B cell (primary cell): ENCODE measurements at regions not wholly inside any gene's neighbourhood (a gene's known extent, or its start where the extent isn't known, plus 50 kb on each side); places are given as distances from the start of the nearest gene placed in this dataset.

Source experiments
- ATAC-seq: fragments of 200-7000 bp; cut with Tn5 transposase; one replicate; pipeline ENCODE4 v1.10.0; 2021; ENCODE audit warnings: low read depth, mild to moderate bottlenecking, moderate number of reproducible peaks, moderate library complexity
- CTCF ChIA-PET: fragments of 350-600 bp; sonication (Branson Sonifier 250); formaldehyde crosslinking; loops from one replicate; lab custom pipeline; 2021; ENCODE audit warnings: antibody characterized with exemption, inconsistent platforms; lab: Charles Lee
- POLR2A ChIA-PET: fragments of 350-600 bp; sonication (Branson Sonifier 250); formaldehyde crosslinking; loops from one replicate; lab custom pipeline; 2021; ENCODE audit warnings: antibody characterized with exemption; lab: Charles Lee
- DNase-seq: peaks from one replicate; pipeline ENCODE4 v3.0.0; 2013
- H2AFZ ChIP-seq: 2 replicates; pipeline ENCODE4 v1.6.1; 2012; ENCODE audit warnings: mild to moderate bottlenecking, low read depth, low read length; ENCODE audit not compliant: insufficient read depth, poor library complexity, severe bottlenecking
- H3K27ac ChIP-seq, 2 donors: 1 replicate in 1 of 2; 2 replicates in 1 of 2; pipeline ENCODE4 v1.5.1; 2012 to 2013; ENCODE audit warnings: low read length in 2 of 2, mild to moderate bottlenecking in 2 of 2, moderate library complexity in 1 of 2
- H3K27me3 ChIP-seq, 4 experiments: fragments of 200-600 bp in 1 of 4; sonication (generic) in 1 of 4; replicated peaks in 1 of 4; 1 replicate in 2 of 4; 2 replicates in 2 of 4; pipeline versions ENCODE4 v1.6.1 to v1.7.0; 2013 to 2016; ENCODE audit warnings: low read length in 3 of 4, mild to moderate bottlenecking in 2 of 4, mixed read lengths in 1 of 4, moderate library complexity in 1 of 4; ENCODE audit not compliant: insufficient read depth in 4 of 4, control insufficient read depth in 3 of 4; ENCODE audit errors: control extremely low read depth in 1 of 4
- H3K36me3 ChIP-seq, 2 experiments: replicated peaks in 1 of 2; 1 replicate in 1 of 2; 2 replicates in 1 of 2; pipeline versions ENCODE4 v1.6.1 to v1.7.1; 2013; ENCODE audit warnings: low read length in 1 of 2; ENCODE audit not compliant: insufficient read depth in 2 of 2, control insufficient read depth in 1 of 2; ENCODE audit errors: control extremely low read depth in 1 of 2, extremely low read depth in 1 of 2
- H3K4me1 ChIP-seq, 2 donors: fragments of 200-600 bp in 1 of 2; sonication (generic) in 1 of 2; 1 replicate in 1 of 2; 2 replicates in 1 of 2; pipeline versions ENCODE4 v1.5.1 to v1.6.1; 2013 to 2017; ENCODE audit warnings: low read length in 2 of 2; ENCODE audit not compliant: control insufficient read depth in 2 of 2, insufficient read depth in 2 of 2
- H3K4me2 ChIP-seq: replicated peaks from 2 replicates; pipeline ENCODE3; 2012; ENCODE audit warnings: mild to moderate bottlenecking, low read depth, low read length; ENCODE audit not compliant: poor library complexity, severe bottlenecking
- H3K4me3 ChIP-seq, 5 experiments: fragments of 200-600 bp in 1 of 5; sonication (generic) in 1 of 5; 1 replicate in 3 of 5; 2 replicates in 2 of 5; pipeline versions ENCODE4 v1.5.1 to v1.7.0; 2011 to 2016; ENCODE audit warnings: low read length in 4 of 5, mild to moderate bottlenecking in 4 of 5, low read depth in 2 of 5, control low read depth in 1 of 5, moderate library complexity in 1 of 5; ENCODE audit not compliant: insufficient read depth in 1 of 5; ENCODE audit errors: control extremely low read depth in 1 of 5, extremely low read depth in 1 of 5
- H3K79me2 ChIP-seq: fragments of 200-600 bp; sonication (generic); one replicate; pipeline ENCODE4 v1.6.0; 2016; ENCODE audit warnings: low read length; ENCODE audit not compliant: control insufficient read depth, insufficient read depth
- H3K9ac ChIP-seq: fragments of 200-600 bp; sonication (generic); 2 replicates; pipeline ENCODE4 v1.6.1; 2017; ENCODE audit warnings: mild to moderate bottlenecking, low read length, moderate library complexity
- H3K9me3 ChIP-seq, 3 donors: one replicate each; pipeline versions ENCODE4 v1.6.1 to v1.7.1; 2013; ENCODE audit warnings: low read length in 2 of 3; ENCODE audit not compliant: control insufficient read depth in 2 of 3, insufficient read depth in 1 of 3; ENCODE audit errors: control extremely low read depth in 1 of 3
- H4K20me1 ChIP-seq: 2 replicates; pipeline ENCODE4 v1.6.0; 2012; ENCODE audit warnings: mild to moderate bottlenecking, low read length; ENCODE audit not compliant: insufficient read depth, control insufficient read depth, poor library complexity, severe bottlenecking
- H3K27ac Mint-ChIP-seq: one replicate; pipeline ENCODE4 v1.8.0; 2021; ENCODE audit warnings: mixed read lengths
- H3K27me3 Mint-ChIP-seq: one replicate; pipeline ENCODE4 v1.8.0; 2021; ENCODE audit warnings: mixed read lengths
- H3K4me1 Mint-ChIP-seq: one replicate; pipeline ENCODE4 v1.8.0; 2021; ENCODE audit warnings: mixed read lengths
- H3K4me3 Mint-ChIP-seq: one replicate; pipeline ENCODE4 v1.8.0; 2021; ENCODE audit warnings: mixed read lengths
- H3K9me3 Mint-ChIP-seq: one replicate; pipeline ENCODE4 v1.8.0; 2022; ENCODE audit warnings: mixed read lengths; ENCODE audit not compliant: insufficient read depth
- CTCF ChIP-seq: fragments of 200-600 bp; IDR thresholded peaks from one replicate; pipeline ENCODE4 v1.8.0; 2022; ENCODE audit warnings: antibody characterized with exemption, mild to moderate bottlenecking
- EZH2 ChIP-seq: IDR thresholded peaks from 2 replicates; pipeline ENCODE4 v1.6.1; 2012; ENCODE audit warnings: borderline replicate concordance, low read depth, mild to moderate bottlenecking, moderate library complexity, low read length; ENCODE audit not compliant: insufficient read depth, poor library complexity, severe bottlenecking
- WGBS: methylation state at CpG from one replicate; pipeline ENCODE4 v1.1.5; 2013; ENCODE audit warnings: missing lambda C conversion rate; ENCODE audit not compliant: insufficient coverage; 5-methylcytosine and 5-hydroxymethylcytosine counted together
- intact Hi-C: fragments of 100-400 bp; cut with micrococcal nuclease; formaldehyde crosslinking; loops from one replicate; pipeline ENCODE4 v1.10.0; 2022

GRCh38 chr13:79654520-79654919 is 173.6 kb downstream of the NDFIP2 start:
- Histone ChIP-seq H3K4me2 (no peak overlapping the region), H2AFZ (no peak overlapping the region), H3K4me3 (no peak overlapping the region), H3K4me1 (no peaks in the 10 kb centered on the region), H3K36me3 (no peaks in the 10 kb centered on the region), H3K27ac (no peak overlapping the region), H3K27me3 (no peaks in the 10 kb centered on the region), H3K9ac (no peak overlapping the region), H3K79me2 (no peaks in the 10 kb centered on the region), H4K20me1 (no peaks in the 10 kb centered on the region), H3K9me3 (no peaks in the 10 kb centered on the region)
- no peak for TF ChIP-seq EZH2
- TF ChIP-seq CTCF = no peak
- no peak overlapping the region for H3K27ac Mint-ChIP-seq
- DNase-seq (no peak), ATAC-seq (no peak)
- H3K9me3 Mint-ChIP-seq = no peaks in the 10 kb centered on the region
- ChIA-PET CTCF (no interaction called here), POLR2A (no interaction called here)
- no peaks in the 10 kb centered on the region for H3K4me1 Mint-ChIP-seq
- no peak overlapping the region for H3K4me3 Mint-ChIP-seq
- H3K27me3 Mint-ChIP-seq = peaks cover 9% of the 10 kb centered on the region
- intact Hi-C loops = no loop called here

- TF ChIP-seq CTCF (no peak), EZH2 (no peak)
- intact Hi-C loops = no loop called here
- no peak for ATAC-seq
- Histone ChIP-seq H3K4me1 (no peaks in the 10 kb centered on the region), H4K20me1 (no peaks in the 10 kb centered on the region), H3K4me3 (no peak overlapping the region), H3K27ac (no peak overlapping the region), H3K9ac (no peak overlapping the region), H3K79me2 (no peaks in the 10 kb centered on the region), H2AFZ (no peak overlapping the region), H3K4me2 (no peak overlapping the region), H3K36me3 (no peaks in the 10 kb centered on the region), H3K9me3 (no peaks in the 10 kb centered on the region), H3K27me3 (no peaks in the 10 kb centered on the region)
- no CpG with 5 or more reads among the region's 4 CpGs for WGBS
- ChIA-PET CTCF (no interaction called here), POLR2A (no interaction called here)
- Mint-ChIP-seq H3K9me3 (no peaks in the 10 kb centered on the region), H3K4me3 (no peak overlapping the region), H3K27me3 (peaks cover 6% of the 10 kb centered on the region), H3K4me1 (no peaks in the 10 kb centered on the region), H3K27ac (no peak overlapping the region)
- no peak for DNase-seq
Observed at GRCh38 chr13:79650688-79651087, 169.7 kb downstream of the NDFIP2 start.
